CD4-positive, alpha-beta T cell treated with Interleukin-1 beta for 1 hour (primary cell): ENCODE measurements at regions not wholly inside any gene's neighbourhood (a gene's known extent, or its start where the extent isn't known, plus 50 kb on each side); places are given as distances from the start of the nearest gene placed in this dataset.
"Not testable (repeated sequence)": the region's sequence is repeated elsewhere in the genome, so short reads cannot be mapped to it uniquely, and the experiment has no call there.

Experiments
- DNase-seq, 2 donors: peaks; one replicate each; pipeline ENCODE4 v3.0.0-alpha.2; 2020 to 2022

- DNase-seq, result not testable (repeated sequence)
These were observed 82.1 kb upstream of the METTL9 start for GRCh38 chr16:21517263-21517662.

- peak; percentile 25 to 46 for DNase-seq
These were observed 79.8 kb upstream of the METTL9 start for GRCh38 chr16:21519361-21520133.

GRCh38 chr16:21520134-21521047, 79.0 kb upstream of the METTL9 start:
- peak; percentile 93 to 97 for DNase-seq

GRCh38 chr16:21521048-21521389, 78.4 kb upstream of the METTL9 start:
- not testable (repeated sequence) for DNase-seq

GRCh38 chr16:21521390-21522143, 77.8 kb upstream of the METTL9 start:
- not testable (repeated sequence) for DNase-seq

GRCh38 chr16:21522846-21523245, 76.5 kb upstream of the METTL9 start:
- DNase-seq, result not testable (repeated sequence)

- DNase-seq, result no peak
These were observed 75.8 kb upstream of the METTL9 start for GRCh38 chr16:21523411-21524067.

- DNase-seq, result no peak
These were observed 75.2 kb upstream of the METTL9 start for GRCh38 chr16:21524068-21524751.

- not testable (repeated sequence) for DNase-seq
These were observed 74.7 kb upstream of the METTL9 start for GRCh38 chr16:21524752-21525028.

- DNase-seq, result not testable (repeated sequence)
These were observed 74.1 kb upstream of the METTL9 start for GRCh38 chr16:21525029-21525895.

- not testable (repeated sequence) for DNase-seq
These were observed 73.1 kb upstream of the METTL9 start for GRCh38 chr16:21525956-21526922.

- no peak for DNase-seq
These were observed 72.2 kb upstream of the METTL9 start for GRCh38 chr16:21526923-21527807.

- not testable (repeated sequence) for DNase-seq
These were observed 70.2 kb upstream of the METTL9 start for GRCh38 chr16:21529060-21529658.

GRCh38 chr16:21530729-21531383, 68.5 kb upstream of the METTL9 start:
- DNase-seq, result not testable (repeated sequence)

- DNase-seq, result not testable (repeated sequence)
These were observed 66.4 kb upstream of the METTL9 start for GRCh38 chr16:21532996-21533395.

GRCh38 chr16:21533474-21533873, 65.9 kb upstream of the METTL9 start:
- DNase-seq, result not testable (repeated sequence)

GRCh38 chr16:21534561-21534960, 64.8 kb upstream of the METTL9 start:
- DNase-seq, result peak in 1 of 2 donors; percentile 24

- DNase-seq, result not testable (repeated sequence)
These were observed 64.2 kb upstream of the METTL9 start for GRCh38 chr16:21535201-21535600.
